ENCODE measurements at regions not wholly inside any gene's neighbourhood (a gene's known extent, or its start where the extent isn't known, plus 50 kb on each side); places are given as distances from the start of the nearest gene placed in this dataset.

GRCh38 chr19:31529121-31529520 is 179.9 kb upstream of the TSHZ3 start:
- DNase-seq = no peak
- Histone ChIP-seq H3K9me3 (no peaks in the 10 kb centered on the region), H3K27me3 (no peaks in the 10 kb centered on the region), H3K36me3 (ENCODE audit: low read depth, missing control alignments) (no peaks in the 10 kb centered on the region), H3K27ac (no peak overlapping the region), H3K4me1 (no peaks in the 10 kb centered on the region), H3K4me3 (no peak overlapping the region)
- 65 to 86% methylated on average over 1 of the region's 1 CpG for WGBS, 2 donors
- intact Hi-C loops (cut with DNase I; ENCODE audit: low total_unique reads) = no loop called here
- TF ChIP-seq POLR2A (IDR thresholded peaks at IDR 0.05) (no peak), CTCF (IDR thresholded peaks at IDR 0.05) (no peak)

- no peaks in the 10 kb centered on the region for H3K4me1 ChIP-seq
- DNase-seq = no peak
Observed at GRCh38 chr19:31530781-31531180, 181.5 kb upstream of the TSHZ3 start.

GRCh38 chr19:31531326-31531725 is 182.1 kb upstream of the TSHZ3 start:
- Histone ChIP-seq H3K4me3 (no peak overlapping the region), H3K36me3 (ENCODE audit: low read depth, missing control alignments) (no peaks in the 10 kb centered on the region), H3K9me3 (no peaks in the 10 kb centered on the region), H3K27me3 (no peaks in the 10 kb centered on the region), H3K27ac (no peak overlapping the region), H3K4me1 (no peaks in the 10 kb centered on the region)
- intact Hi-C loops (cut with DNase I; ENCODE audit: low total_unique reads) = no loop called here
- WGBS, 2 donors = 88 to 97% methylated on average over 2 of the region's 2 CpGs
- TF ChIP-seq CTCF (IDR thresholded peaks at IDR 0.05) (no peak), POLR2A (IDR thresholded peaks at IDR 0.05) (no peak)
- DNase-seq = no peak

More at GRCh38 chr19:31530781-31531180, 181.5 kb upstream of the TSHZ3 start:
- intact Hi-C loops (cut with DNase I; ENCODE audit: low total_unique reads) = no loop called here
- H3K27me3 ChIP-seq = no peaks in the 10 kb centered on the region
- no peaks in the 10 kb centered on the region for H3K36me3 ChIP-seq (ENCODE audit: low read depth, missing control alignments)
- H3K4me3 ChIP-seq = no peak overlapping the region
- no peak overlapping the region for H3K27ac ChIP-seq
- TF ChIP-seq CTCF (IDR thresholded peaks at IDR 0.05) = no peak
- TF ChIP-seq POLR2A (IDR thresholded peaks at IDR 0.05) = no peak
- H3K9me3 ChIP-seq = no peaks in the 10 kb centered on the region
- WGBS, 2 donors = 88 to 93% methylated on average over 7 of the region's 7 CpGs

GRCh38 chr19:31532034-31532433 is 182.8 kb upstream of the TSHZ3 start:
- H3K9me3 ChIP-seq = no peaks in the 10 kb centered on the region
- no peak for TF ChIP-seq CTCF (IDR thresholded peaks at IDR 0.05)
- TF ChIP-seq POLR2A (IDR thresholded peaks at IDR 0.05) = no peak
- WGBS, 2 donors = 90 to 95% methylated on average over 8 of the region's 8 CpGs
- intact Hi-C loops (cut with DNase I; ENCODE audit: low total_unique reads) = no loop called here
- no peak overlapping the region for H3K4me3 ChIP-seq
- no peaks in the 10 kb centered on the region for H3K36me3 ChIP-seq (ENCODE audit: low read depth, missing control alignments)
- H3K27ac ChIP-seq = no peak overlapping the region
- H3K4me1 ChIP-seq = no peaks in the 10 kb centered on the region
- no peaks in the 10 kb centered on the region for H3K27me3 ChIP-seq
- no peak for DNase-seq

GRCh38 chr19:31533114-31533513 is 183.9 kb upstream of the TSHZ3 start:
- Histone ChIP-seq H3K9me3 (no peaks in the 10 kb centered on the region), H3K4me3 (no peak overlapping the region), H3K4me1 (no peaks in the 10 kb centered on the region), H3K36me3 (ENCODE audit: low read depth, missing control alignments) (no peaks in the 10 kb centered on the region), H3K27ac (no peak overlapping the region), H3K27me3 (no peaks in the 10 kb centered on the region)
- intact Hi-C loops (cut with DNase I; ENCODE audit: low total_unique reads) = no loop called here
- TF ChIP-seq CTCF (IDR thresholded peaks at IDR 0.05) = no peak
- TF ChIP-seq POLR2A (IDR thresholded peaks at IDR 0.05) = no peak
- 91 to 98% methylated on average over 3 of the region's 3 CpGs for WGBS, 2 donors
- no peak for DNase-seq
